DND-41 (cell line): ENCODE measurements at regions not wholly inside any gene's neighbourhood (a gene's known extent, or its start where the extent isn't known, plus 50 kb on each side); places are given as distances from the start of the nearest gene placed in this dataset.

ENCODE experiments used
- CTCF ChIP-seq: IDR thresholded peaks from 2 replicates; pipeline ENCODE4 v1.5.1; 2012; ENCODE audit warnings: borderline replicate concordance, low read length, moderate library complexity, mild to moderate bottlenecking; ENCODE audit not compliant: poor library complexity, severe bottlenecking; ENCODE audit errors: extremely low read depth
- EZH2 ChIP-seq: IDR thresholded peaks from 3 replicates; pipeline ENCODE4 v1.6.1; 2012; ENCODE audit warnings: borderline replicate concordance, low read depth, mild to moderate bottlenecking, moderate library complexity, low read length, inconsistent platforms; ENCODE audit not compliant: severe bottlenecking

GRCh38 chr4:117429061-117429460, 343.7 kb upstream of the TRAM1L1 start:
- peak; percentile 12 for TF ChIP-seq CTCF
- no peak for TF ChIP-seq EZH2
